ENCODE measurements at regions not wholly inside any gene's neighbourhood (a gene's known extent, or its start where the extent isn't known, plus 50 kb on each side); places are given as distances from the start of the nearest gene placed in this dataset.

GRCh38 chr2:42959234-42960001, 167.0 kb upstream of the HAAO start:
- no peak for TF ChIP-seq CTCF (conservative IDR thresholded peaks at IDR 0.05; ENCODE audit: low read length)
- no peak for TF ChIP-seq EZH2phosphoT487 (IDR thresholded peaks at IDR 0.05; ENCODE audit: borderline replicate concordance, low read depth, low read length)

All from OCI-LY7 (cell line).